Skin of body (tissue), 1 donor: ENCODE measurements at regions not wholly inside any gene's neighbourhood (a gene's known extent, or its start where the extent isn't known, plus 50 kb on each side); places are given as distances from the start of the nearest gene placed in this dataset.

Source experiments
- DNase-seq: peaks from one replicate; lab custom pipeline; 2025; lab: John Stamatoyannopoulos, UW

- DNase-seq: no peak
Observed at GRCh38 chr10:8227246-8227645, 172.8 kb downstream of the GATA3 start.

DNA sequence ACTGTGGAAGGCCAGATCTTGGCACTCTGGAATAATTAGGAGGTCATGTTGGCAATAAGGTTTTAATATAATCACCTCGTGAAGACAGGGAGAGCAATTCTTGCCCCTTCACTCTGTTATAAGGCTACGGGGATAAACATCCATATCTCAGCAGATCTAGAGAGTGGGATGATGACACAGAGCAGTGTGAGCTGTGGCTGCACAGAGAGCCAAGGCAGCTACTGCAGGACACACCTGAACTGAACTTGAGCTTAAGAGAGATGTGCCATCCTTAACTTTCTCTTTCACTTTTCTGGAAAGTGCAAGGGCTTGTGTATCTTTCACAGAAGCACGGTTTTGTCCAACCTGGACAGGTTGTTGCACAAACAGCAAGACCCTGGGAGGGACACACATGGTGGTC, 174.7 kb downstream of the GATA3 start:
- no peak for DNase-seq

DNA sequence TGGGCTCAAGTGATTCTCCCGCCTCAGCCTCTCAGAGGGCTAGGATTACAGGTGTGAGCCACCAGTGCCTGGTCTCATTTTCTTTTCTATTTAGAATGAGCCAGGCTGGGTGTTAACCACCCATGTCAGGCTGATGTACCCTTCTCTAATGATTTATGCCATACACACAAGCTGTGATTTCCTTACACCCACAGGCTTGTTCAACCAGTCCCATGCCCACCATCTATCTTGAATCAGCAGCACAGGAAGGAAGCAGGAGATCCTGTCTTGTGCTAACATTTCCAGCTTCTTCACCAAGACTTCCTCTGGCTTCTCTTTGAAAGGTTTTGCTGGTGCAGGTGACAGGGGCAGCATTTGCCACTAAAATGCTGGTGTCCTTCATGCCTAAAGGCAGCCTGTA, 176.4 kb downstream of the GATA3 start:
- no peak for DNase-seq

- no peak for DNase-seq
Observed at GRCh38 chr10:8233049-8233448, 178.6 kb downstream of the GATA3 start.

GRCh38 chr10:8233832-8234259, 179.4 kb downstream of the GATA3 start:
- no peak for DNase-seq

GRCh38 chr10:8235253-8236027, 181.0 kb downstream of the GATA3 start:
- no peak for DNase-seq

- no peak for DNase-seq
Observed at GRCh38 chr10:8238986-8239385, 184.5 kb downstream of the GATA3 start.

DNA sequence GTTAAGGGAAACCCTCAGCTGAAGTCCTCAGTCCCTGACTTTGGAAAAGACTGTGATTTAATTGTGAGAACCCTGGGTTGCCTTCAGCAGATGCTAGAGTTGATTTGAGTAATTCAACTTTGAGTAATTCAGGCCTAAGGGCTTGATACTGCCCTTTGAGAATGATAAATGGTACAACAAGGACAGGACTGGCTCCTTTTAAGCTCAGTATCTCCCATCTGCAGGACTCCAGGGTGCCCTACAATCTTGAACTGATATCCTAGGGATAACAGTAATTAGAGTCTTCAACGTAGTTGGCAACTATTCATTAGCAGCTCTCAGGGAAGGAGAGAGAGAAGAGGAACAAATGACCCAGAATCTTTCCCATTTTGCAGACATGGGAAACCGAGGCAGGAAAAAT, 186.4 kb downstream of the GATA3 start:
- no peak for DNase-seq

GRCh38 chr10:8242295-8242872, 187.9 kb downstream of the GATA3 start:
- DNase-seq: no peak

GRCh38 chr10:8245131-8245813, 190.8 kb downstream of the GATA3 start:
- DNase-seq: no peak

- no peak for DNase-seq
Observed at GRCh38 chr10:8245814-8246142, 191.3 kb downstream of the GATA3 start.

DNA sequence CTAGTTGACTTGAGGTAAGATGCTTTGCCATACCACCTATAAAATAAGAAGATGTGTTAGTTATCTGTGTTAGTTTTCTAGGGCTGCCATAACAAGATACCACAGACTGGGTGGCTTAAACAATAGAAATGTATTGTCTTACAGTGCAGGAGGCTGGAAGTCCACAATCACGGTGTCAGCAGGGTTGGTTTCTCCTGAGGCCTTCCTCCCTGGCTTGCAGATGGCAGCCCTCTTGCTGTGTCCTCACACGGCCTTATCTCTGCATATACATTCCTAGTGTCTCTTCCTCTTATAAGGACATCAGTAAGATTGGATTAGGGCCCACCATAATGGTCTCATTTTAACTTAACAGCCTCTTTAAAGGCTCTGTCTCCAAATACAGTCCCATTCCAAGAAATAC, 192.1 kb downstream of the GATA3 start:
- DNase-seq: no peak

DNA sequence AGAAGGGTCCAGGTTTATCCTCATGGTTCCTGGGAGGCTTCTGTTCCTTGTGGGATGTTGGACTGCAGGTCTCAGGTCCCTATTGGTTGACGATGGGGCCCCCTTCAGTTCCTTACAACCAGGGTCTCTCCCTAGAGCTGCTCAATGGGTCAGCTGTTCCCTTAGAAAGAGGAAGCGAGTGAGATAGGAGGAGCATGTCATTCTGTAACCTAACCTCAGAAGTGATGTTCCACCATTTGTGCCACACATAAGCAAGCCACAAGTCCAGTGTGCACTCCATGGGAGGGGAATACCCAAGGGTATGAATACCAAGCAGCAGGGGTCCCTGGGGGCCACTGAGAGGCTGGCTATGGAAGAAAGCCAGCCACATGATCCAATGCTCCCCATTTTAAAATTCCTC, 192.7 kb downstream of the GATA3 start:
- DNase-seq: no peak

GRCh38 chr10:8248868-8249267, 194.4 kb downstream of the GATA3 start:
- DNase-seq: no peak

GRCh38 chr10:8254350-8254749, 199.9 kb downstream of the GATA3 start:
- DNase-seq: no peak

GRCh38 chr10:8255301-8255700, 200.8 kb downstream of the GATA3 start:
- no peak for DNase-seq

DNA sequence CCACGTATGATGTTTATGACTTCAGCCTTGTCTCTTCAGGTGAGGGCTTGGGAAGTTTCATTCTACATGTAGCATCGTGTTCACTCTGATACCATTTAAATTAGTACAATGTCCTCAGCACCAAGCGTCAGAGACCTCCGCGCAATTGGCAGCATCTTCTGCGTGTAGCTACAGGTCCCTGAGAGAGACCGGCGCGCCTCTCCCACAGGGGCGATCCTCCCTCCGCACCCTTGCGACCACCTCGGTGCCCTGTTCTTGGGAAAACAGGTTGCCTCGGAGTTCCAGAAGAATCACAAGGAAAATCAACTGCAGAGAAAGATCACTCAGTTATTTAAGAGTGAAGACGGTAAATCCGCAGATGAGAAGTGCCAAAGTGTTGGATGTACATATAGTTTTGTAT, 206.2 kb downstream of the GATA3 start:
- no peak for DNase-seq

- DNase-seq: no peak
Observed at GRCh38 chr10:8262317-8262716, 207.8 kb downstream of the GATA3 start.

DNA sequence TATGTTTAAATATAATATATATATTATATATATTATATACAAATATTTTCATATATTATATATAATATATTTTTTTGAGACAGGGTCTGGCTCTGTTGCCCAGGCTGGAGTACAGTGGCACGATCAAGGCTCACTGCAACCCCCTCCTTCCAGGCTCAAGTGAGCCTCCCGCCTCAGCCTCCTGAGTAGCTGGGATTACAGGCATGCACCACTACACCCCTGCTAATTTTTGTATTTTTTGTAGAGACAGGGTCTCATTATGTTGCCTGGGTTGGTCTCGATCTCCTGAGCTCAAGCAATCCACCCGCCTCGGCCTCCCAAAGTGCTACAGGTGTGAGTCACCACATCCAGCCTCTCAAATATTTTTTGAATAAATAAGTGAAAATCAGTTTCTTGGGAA, 215.5 kb downstream of the GATA3 start:
- DNase-seq: no peak

DNA sequence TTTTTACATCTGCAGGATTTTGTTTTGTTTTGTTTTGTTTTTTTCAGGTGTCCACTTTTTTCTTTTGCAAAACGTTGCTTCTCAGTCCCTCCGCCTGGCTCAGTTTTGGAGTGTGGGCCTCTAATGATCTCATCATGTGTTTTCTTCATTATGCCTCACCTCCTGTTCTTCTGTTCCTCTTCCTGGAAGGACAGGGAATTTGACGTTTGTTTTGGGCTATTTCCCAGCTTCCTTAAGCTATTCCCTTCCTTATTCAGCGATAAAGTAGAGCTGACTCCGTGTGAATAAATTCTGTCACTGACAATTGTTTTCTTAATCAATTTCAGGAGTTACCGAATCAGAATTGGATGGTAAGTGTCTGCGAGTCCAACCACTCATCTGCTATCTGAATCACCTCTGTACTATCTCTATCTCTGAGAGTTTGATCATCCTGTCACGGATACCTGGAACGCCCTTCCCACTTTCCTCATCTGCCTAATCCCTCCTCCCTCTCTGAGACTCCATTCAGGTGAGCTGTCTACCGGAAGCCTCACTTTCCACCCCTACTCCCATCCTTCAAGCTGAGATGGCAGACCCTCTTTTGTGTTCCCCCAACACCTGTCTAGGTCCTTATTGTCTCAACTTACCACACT, 218.4 kb downstream of the GATA3 start:
- no peak for DNase-seq

DNA sequence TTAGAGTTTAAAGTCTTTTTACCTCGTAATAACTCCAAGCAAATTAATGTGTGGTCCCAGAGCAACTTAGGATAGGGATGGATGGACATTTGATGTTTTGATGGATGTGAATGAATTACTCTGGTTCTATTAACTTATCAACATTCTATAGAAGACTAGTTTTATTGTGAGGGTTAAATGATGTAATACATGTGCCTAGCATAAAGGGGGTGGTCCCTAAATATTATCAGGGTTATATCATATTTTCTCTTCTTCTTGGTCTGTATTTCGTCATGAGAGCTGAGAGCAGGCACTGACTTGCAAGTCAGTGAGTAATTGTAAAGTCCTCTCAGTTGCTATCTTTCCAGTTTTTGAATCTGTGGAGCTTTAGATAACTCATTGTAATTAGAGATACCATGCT, 219.3 kb downstream of the GATA3 start:
- DNase-seq: no peak

- DNase-seq: no peak
Observed at GRCh38 chr10:8275911-8276310, 221.4 kb downstream of the GATA3 start.

GRCh38 chr10:8278099-8278498, 223.6 kb downstream of the GATA3 start:
- no peak for DNase-seq
